Activated T-cell treated with anti-CD3 and anti-CD28 coated beads for 1 hour (primary cell): ENCODE measurements at regions not wholly inside any gene's neighbourhood (a gene's known extent, or its start where the extent isn't known, plus 50 kb on each side); places are given as distances from the start of the nearest gene placed in this dataset.

Experiments
- DNase-seq: peaks from one replicate; pipeline ENCODE4 v3.0.0-alpha.2; 2020; ENCODE audit warnings: low read depth

DNA sequence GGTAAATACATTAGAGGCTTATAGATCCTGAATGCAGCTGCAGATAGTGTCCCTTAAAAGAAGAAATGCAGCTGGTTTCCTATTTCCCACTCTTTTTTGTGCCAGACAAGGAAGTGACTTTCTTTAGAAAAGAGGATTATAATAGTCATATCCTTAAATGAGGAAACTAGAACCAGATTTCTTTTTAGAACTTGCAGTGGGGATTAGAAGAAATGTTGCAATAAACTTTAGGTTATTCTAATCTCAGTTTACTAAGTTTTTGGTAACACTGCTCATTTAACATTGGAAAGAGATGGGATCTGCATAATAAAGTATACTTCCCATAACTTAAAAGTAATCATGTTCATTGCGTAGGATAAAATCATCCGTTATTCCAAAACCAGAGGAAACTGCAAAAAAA is 101.9 kb downstream of the SLIT2 start:
- DNase-seq, result no peak

GRCh38 chr4:20354120-20354519 is 102.4 kb downstream of the SLIT2 start:
- DNase-seq, result no peak

DNA sequence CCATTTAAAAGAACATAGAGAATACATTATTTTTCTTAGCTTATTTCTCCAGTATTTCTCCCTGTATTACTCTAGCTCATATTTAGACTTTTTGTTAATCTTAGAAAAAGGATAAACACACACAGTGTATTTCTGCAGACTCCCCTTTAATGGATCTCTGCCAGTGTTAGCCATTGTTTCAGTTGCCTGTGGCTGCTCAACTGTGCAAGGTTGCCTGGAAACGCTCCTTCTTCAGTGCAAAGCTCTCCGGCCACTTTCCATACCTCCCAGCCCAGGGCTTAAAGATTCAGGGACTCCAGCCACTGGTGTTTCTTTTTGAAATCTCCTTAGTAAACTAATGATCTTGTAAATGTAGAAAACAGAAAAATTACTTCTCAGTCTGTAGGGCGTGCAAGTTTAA is 104.9 kb downstream of the SLIT2 start:
- no peak for DNase-seq

DNA sequence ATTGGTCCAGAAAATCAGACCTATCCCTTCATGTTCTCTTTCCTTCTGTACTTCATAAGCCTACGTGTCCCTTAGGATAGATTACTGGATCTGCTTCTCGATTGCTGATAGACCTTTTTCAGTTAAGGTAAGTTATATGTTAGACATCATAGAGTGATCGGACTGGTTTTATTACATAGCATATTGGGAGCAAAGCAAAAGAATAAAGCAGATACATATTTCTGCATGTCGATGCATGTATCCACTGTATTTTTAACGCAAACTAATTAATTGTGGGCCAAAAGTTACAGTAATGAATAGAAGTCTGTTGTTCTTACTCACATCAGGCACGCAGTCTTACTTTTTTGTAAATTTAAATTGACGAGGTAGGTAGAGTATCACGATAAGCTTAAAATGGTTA is 106.4 kb downstream of the SLIT2 start:
- DNase-seq, result no peak

DNA sequence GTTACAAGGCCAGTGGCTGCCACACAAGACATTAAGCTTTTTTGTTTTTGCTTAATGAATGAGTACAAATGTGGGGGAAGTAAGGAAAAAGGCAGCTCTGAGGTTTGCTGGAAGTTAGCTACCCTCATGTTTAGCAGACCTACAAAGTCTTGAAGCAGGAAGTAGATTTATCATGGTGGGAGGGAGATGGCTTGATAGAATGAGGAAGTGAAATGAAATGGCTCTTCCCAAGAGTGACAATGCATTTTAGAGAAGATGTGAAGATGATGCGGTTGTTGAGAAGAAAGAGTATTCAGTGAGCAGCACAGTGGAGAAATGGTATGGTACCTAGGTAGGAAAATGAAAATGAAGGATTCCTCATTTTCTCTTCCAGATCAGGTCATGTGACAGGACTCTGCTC is 108.0 kb downstream of the SLIT2 start:
- DNase-seq, result no peak

DNA sequence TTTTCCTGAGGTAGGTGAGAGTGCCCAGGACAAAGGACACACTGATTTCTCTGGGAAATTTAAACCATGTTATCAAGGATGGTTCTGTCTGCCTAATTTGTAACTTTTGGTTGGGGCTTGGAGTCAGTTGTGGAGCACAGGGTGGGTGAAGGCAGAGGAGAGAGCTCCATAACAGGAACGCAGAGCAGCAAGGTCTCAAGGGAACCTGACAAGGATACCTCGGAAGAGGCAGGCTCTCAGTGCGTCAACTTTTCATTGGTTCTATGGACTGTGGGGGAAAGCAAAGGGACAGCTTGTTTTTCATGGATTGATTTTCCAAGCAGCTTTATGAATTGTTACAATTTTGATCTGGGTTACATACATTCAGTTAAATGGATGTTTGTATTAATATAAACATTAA is 110.4 kb downstream of the SLIT2 start:
- DNase-seq, result no peak

- no peak for DNase-seq
These were observed 113.3 kb downstream of the SLIT2 start for GRCh38 chr4:20364969-20365368.

DNA sequence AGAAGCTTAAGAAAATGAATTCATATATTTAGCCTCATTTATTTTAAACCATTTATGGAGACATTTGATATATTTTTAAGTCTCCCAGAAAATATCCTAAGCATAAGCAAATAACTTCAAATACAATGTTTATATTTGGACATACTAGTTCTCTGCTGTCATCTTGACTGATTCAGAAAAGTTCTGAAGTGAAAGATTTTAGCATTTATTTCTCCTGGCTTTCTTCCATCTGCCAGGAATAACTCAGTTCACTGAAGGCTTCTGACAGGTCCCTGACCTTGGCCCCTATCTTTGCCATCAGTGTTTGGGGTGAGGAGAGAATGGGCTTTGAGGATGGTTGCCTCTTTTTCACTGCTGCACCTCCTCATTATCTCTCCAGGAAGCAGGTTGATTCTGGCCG is 115.7 kb downstream of the SLIT2 start:
- DNase-seq, result no peak

GRCh38 chr4:20368926-20369325 is 117.2 kb downstream of the SLIT2 start:
- DNase-seq, result no peak

- no peak for DNase-seq
These were observed 118.6 kb downstream of the SLIT2 start for GRCh38 chr4:20370274-20370673.

DNA sequence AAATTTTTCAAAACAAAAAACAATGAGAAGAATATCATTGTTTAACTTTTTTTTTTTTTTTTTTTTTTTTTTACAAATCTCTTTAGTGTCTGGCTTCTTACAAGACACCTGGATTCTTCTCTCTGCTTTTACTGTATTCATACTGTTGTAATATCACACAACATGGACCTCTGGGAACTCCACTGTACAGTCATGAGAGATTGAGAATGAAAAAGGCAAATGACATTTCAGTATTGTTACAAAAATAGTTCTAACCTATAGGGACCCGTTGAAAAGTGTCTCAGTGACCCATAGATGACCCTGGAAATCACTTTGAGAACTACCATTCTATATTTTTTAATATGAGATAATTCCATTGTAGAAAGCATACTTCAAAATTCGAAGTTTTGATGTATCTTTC is 124.4 kb downstream of the SLIT2 start:
- DNase-seq, result no peak

DNA sequence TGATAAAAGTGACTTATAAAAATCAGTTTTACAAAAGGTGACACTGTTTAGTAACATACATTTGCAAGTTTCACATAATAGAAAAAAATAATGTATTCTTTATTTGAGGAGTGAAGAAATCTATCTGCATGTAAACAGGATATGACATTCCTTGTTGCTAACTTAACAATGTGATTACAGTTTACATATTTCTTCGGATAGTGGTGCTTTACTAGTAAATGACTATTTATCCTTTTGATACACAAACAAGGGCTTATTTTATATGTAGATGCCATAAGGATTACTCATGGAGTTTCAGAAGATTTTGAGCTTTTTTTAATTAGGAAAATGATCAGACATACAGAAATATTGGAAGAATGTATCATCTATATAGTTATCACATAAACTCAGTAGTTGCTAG is 126.5 kb downstream of the SLIT2 start:
- no peak for DNase-seq

- no peak for DNase-seq
These were observed 129.3 kb downstream of the SLIT2 start for GRCh38 chr4:20381005-20381404.

GRCh38 chr4:20383283-20383682 is 131.6 kb downstream of the SLIT2 start:
- DNase-seq, result no peak

DNA sequence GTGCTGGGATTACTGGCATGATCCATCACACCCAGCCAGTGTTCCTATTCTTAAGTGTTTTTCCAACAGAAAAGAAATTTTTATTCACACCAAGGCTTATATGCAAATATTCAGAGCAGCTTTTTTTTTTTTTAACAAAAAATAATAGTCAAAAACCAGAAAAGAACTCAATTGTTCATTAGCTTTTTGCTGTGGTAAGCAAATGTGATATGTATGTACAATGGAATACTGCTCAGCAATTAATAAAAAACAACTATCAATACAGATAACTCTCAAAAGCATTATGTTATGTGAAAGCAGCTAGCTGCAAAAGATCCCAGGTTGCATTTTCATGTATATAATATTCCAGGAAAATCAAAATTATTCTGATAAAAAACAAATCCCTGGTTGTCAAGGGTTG is 132.3 kb downstream of the SLIT2 start:
- no peak for DNase-seq

- no peak for DNase-seq
These were observed 132.8 kb downstream of the SLIT2 start for GRCh38 chr4:20384456-20384855.

DNA sequence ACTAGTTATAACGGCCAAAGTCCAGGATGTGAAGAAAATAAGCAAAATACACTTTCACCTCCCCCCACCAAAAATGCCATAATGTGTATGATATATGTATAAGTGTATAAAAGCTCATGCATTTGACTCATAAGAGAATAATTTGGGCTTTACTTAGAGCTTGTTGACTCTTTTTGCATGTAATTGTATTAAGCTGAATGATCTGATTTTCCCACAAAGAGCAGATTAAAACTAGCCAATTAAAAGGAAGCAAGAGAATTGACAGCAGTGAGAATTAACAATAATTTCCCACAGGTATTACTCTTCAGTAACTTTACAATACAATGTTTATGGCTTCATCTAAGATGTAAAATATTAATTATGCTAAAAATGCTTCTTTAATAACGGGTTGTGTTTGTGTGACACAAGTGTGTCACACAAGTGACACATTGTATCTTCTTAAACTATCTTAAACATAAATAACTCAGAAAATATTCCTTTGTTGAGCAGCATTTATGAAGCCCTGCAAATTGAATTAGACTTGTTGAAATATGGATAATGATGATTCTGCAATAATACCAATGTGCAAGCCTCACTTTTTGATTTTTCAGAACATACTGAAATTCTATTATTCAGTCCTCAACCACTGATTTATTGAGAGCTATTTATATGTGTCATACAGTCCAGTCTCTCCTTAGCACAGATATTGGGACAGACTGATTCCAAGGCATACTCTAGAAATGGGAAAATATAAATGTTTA is 134.5 kb downstream of the SLIT2 start:
- no peak for DNase-seq

GRCh38 chr4:20386906-20387305 is 135.2 kb downstream of the SLIT2 start:
- no peak for DNase-seq

- no peak for DNase-seq
These were observed 139.5 kb downstream of the SLIT2 start for GRCh38 chr4:20391198-20391597.

DNA sequence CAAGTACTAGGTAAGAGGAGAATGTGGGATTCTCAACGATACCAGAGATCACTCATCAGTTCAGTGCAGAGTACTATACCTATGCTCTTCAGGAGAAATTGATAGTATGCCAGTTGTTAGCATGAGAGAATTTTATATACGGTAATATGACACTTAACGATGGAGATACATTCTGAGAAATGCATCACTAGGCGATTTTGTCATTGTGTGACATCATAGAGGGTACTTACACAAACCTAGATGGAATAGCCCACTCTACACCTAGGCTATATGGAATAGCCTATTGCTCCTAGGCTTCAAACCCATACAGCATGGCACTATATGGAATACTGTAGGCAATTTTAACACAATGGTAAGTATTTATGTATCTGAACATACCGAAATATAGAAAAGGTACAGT is 140.2 kb downstream of the SLIT2 start:
- no peak for DNase-seq

DNA sequence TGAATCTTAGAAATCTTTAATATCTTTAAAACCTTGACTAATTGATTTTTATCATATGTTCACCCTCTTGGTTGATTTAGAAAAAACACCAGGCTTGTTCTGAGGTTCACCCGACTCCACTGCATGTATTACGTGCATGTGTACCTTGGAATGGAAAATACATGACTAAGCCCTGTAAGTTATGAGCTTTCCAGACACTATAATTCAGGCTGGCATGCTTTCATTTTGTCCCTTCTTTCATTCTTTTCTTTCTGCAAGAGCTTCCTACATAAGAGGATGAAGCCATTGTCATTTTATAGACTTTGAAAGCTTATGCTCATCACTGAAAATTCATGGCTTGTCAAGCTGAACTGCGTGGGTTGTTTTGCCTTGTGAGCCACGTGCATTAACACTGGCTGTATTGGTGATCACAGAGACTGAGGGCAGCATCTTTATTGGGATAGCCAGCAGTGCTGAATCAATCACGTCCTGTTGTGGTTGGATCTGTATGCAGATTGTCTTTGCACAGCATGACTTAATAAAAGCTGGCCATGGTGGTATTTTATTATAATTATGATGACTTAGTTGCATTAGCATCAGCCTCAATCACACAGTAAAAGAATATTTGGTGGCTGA is 141.9 kb downstream of the SLIT2 start:
- no peak for DNase-seq

- DNase-seq, result no peak
These were observed 142.8 kb downstream of the SLIT2 start for GRCh38 chr4:20394512-20394911.

DNA sequence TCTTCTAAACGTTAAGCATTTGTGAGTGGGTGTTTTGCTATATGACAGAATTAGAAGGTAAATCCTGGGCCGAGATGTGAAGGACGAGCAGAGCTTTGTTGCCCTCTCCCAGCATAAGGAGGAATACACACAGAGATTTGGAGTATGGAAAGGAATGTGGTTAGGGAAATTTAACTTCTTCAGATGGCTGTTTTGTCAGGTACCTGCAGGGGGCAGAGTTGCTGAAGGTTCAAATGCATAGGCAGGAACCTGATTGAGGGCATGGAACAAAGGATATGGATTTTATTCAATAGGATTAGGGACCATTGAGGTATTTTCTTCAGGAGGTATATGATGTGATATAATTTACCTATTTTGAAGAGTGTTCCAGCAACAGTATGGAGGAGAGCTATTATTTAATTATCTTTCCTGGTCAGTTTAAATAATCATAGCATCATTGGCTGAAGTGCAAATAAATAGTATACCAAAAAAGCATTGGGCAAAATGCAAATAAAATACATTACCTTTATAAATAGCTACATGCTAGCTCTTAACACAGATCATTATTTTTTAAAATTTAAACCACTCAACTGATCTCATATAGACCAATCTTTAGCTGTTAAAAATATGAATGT is 143.6 kb downstream of the SLIT2 start:
- peak; percentile 0 for DNase-seq

DNA sequence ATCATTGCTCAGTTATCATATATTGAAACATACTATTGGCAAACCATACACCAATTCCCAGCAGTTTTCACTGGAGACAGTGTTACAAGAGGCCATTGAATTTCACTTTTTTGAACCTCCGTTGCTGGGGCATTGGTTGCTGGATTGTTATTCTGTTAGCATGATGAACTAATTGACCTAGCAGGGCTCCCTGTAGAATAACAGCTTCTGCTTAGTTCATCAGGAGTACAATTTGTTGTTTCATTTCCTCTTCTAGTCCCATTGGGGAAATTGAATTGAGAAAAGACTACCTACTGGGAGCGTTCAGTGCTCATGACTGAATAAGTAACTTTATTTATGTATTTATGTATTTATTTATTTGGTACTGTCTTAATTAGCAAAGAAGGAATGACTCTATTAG is 151.6 kb downstream of the SLIT2 start:
- no peak for DNase-seq
